CD4-positive, alpha-beta T cell (primary cell): ENCODE measurements at regions not wholly inside any gene's neighbourhood (a gene's known extent, or its start where the extent isn't known, plus 50 kb on each side); places are given as distances from the start of the nearest gene placed in this dataset.

Experiments used
- ATAC-seq: fragments of 200-7000 bp; cut with Tn5 transposase; one replicate; pipeline ENCODE4 v1.10.0; 2022; ENCODE audit warnings: mild to moderate bottlenecking; ENCODE audit not compliant: poor library complexity
- CTCF ChIA-PET: fragments of 350-600 bp; sonication (Branson Sonifier 250); formaldehyde crosslinking; loops from one replicate; lab custom pipeline; 2021; ENCODE audit warnings: antibody characterized with exemption, inconsistent platforms; lab: Charles Lee
- POLR2A ChIA-PET: fragments of 350-600 bp; sonication (Branson Sonifier 250); formaldehyde crosslinking; loops from one replicate; lab custom pipeline; 2021; ENCODE audit warnings: antibody characterized with exemption, inconsistent platforms; lab: Charles Lee
- DNase-seq, 14 experiments: peaks; one replicate each; pipeline ENCODE4 v3.0.0-alpha.2; 2013 to 2020; ENCODE audit warnings: mixed read lengths in 2 of 14
- H3K27ac ChIP-seq, 2 donors: one replicate each; pipeline versions ENCODE4 v1.5.1 to v1.7.0; 2013; ENCODE audit warnings: low read length in 2 of 2, low read depth in 1 of 2, mild to moderate bottlenecking in 1 of 2
- H3K27me3 ChIP-seq, 2 experiments: 1 replicate in 1 of 2; 2 replicates in 1 of 2; pipeline versions ENCODE4 v1.6.1 to v1.7.0; 2013; ENCODE audit warnings: low read length in 2 of 2, control low read depth in 1 of 2, mild to moderate bottlenecking in 1 of 2, moderate library complexity in 1 of 2; ENCODE audit not compliant: insufficient read depth in 2 of 2, control insufficient read depth in 1 of 2
- H3K36me3 ChIP-seq: one replicate; pipeline ENCODE4 v1.6.1; 2013; ENCODE audit warnings: low read length, control low read depth; ENCODE audit not compliant: insufficient read depth
- H3K4me1 ChIP-seq: one replicate; pipeline ENCODE4 v1.6.1; 2013; ENCODE audit warnings: low read length, control low read depth; ENCODE audit not compliant: insufficient read depth
- H3K4me3 ChIP-seq: one replicate; pipeline ENCODE4 v1.5.1; 2013; ENCODE audit warnings: mild to moderate bottlenecking, low read length, moderate library complexity
- H3K9me3 ChIP-seq, 2 experiments: 1 replicate in 1 of 2; 2 replicates in 1 of 2; pipeline versions ENCODE4 v1.6.1 to v1.7.0; 2013; ENCODE audit warnings: low read length in 2 of 2, mild to moderate bottlenecking in 2 of 2, control low read depth in 1 of 2, moderate library complexity in 1 of 2; ENCODE audit not compliant: control insufficient read depth in 1 of 2, insufficient read depth in 1 of 2
- H3K27ac Mint-ChIP-seq: one replicate; pipeline ENCODE4 v1.8.0; 2020; ENCODE audit warnings: mixed read lengths
- H3K27me3 Mint-ChIP-seq: one replicate; pipeline ENCODE4 v1.8.0; 2021; ENCODE audit warnings: mixed read lengths
- H3K36me3 Mint-ChIP-seq: one replicate; pipeline ENCODE4 v1.8.0; 2021; ENCODE audit warnings: low read depth, mixed read lengths
- H3K4me1 Mint-ChIP-seq: one replicate; pipeline ENCODE4 v1.8.0; 2021; ENCODE audit warnings: low read depth, mixed read lengths
- H3K4me3 Mint-ChIP-seq: one replicate; pipeline ENCODE4 v1.8.0; 2020; ENCODE audit warnings: mild to moderate bottlenecking, mixed read lengths
- H3K9me3 Mint-ChIP-seq: one replicate; pipeline ENCODE4 v1.8.0; 2020; ENCODE audit warnings: mixed read lengths
- CTCF ChIP-seq: fragments of 200-600 bp; IDR thresholded peaks from one replicate; pipeline ENCODE4 v1.8.0; 2022; ENCODE audit warnings: antibody characterized with exemption, mild to moderate bottlenecking
- intact Hi-C, 2 experiments: fragments of 100-400 bp; cut with DNase I in 1 of 2; cut with micrococcal nuclease in 1 of 2; formaldehyde crosslinking; loops; one replicate each; pipeline versions ENCODE4 v1.15.1 to v1.9.0; 2023 to 2025; cut with DNase I, micrococcal nuclease

- Histone ChIP-seq H3K27me3 (no peaks in the 10 kb centered on the region), H3K4me1 (no peaks in the 10 kb centered on the region), H3K36me3 (no peaks in the 10 kb centered on the region), H3K27ac (no peak overlapping the region), H3K9me3 (no peaks in the 10 kb centered on the region), H3K4me3 (no peak overlapping the region)
- H3K27me3 Mint-ChIP-seq, result no peaks in the 10 kb centered on the region
- intact Hi-C loops, result no loop called here
- no peak overlapping the region for H3K27ac Mint-ChIP-seq
- DNase-seq, result no peak
- ChIA-PET CTCF (no interaction called here), POLR2A (no interaction called here)
- TF ChIP-seq CTCF, result no peak
- no peak for ATAC-seq
- no peaks in the 10 kb centered on the region for H3K9me3 Mint-ChIP-seq
- H3K4me1 Mint-ChIP-seq, result no peaks in the 10 kb centered on the region
- H3K4me3 Mint-ChIP-seq, result no peak overlapping the region
- H3K36me3 Mint-ChIP-seq, result no peaks in the 10 kb centered on the region
Observed at GRCh38 chr7:93817004-93817403, 73.5 kb downstream of the TFPI2 start.

DNA sequence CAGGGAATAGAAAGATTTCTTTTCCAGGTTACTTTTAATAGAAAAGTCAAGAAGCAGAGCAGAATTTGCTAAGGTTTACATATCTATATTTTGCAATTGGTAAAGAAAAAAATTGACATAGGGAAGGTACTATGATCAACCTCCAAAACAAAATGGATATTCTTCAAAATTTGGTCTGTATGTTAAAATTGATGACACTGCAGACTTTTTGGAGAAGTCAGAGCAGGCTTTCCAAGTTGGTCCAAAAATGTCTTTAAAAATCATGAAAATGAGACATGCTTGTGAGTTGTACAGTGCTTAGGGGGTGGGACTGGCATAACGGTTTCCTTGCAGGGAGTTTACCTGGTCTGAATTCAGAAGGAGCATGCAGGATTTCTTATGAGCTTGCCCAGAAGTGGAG lies 77.0 kb downstream of the TFPI2 start:
- H3K4me3 ChIP-seq, result no peak overlapping the region
- H3K9me3 ChIP-seq, result no peaks in the 10 kb centered on the region
- no peak overlapping the region for H3K27ac ChIP-seq
- Mint-ChIP-seq H3K4me3 (no peak overlapping the region), H3K4me1 (no peaks in the 10 kb centered on the region), H3K27ac (no peak overlapping the region), H3K27me3 (no peaks in the 10 kb centered on the region), H3K9me3 (no peaks in the 10 kb centered on the region), H3K36me3 (no peaks in the 10 kb centered on the region)
- no peak for ATAC-seq
- ChIA-PET CTCF (no interaction called here), POLR2A (no interaction called here)
- intact Hi-C loops, result no loop called here
- no peaks in the 10 kb centered on the region for H3K4me1 ChIP-seq
- DNase-seq, result no peak
- TF ChIP-seq CTCF, result no peak
- H3K27me3 ChIP-seq, result no peaks in the 10 kb centered on the region
- H3K36me3 ChIP-seq, result no peaks in the 10 kb centered on the region

DNA sequence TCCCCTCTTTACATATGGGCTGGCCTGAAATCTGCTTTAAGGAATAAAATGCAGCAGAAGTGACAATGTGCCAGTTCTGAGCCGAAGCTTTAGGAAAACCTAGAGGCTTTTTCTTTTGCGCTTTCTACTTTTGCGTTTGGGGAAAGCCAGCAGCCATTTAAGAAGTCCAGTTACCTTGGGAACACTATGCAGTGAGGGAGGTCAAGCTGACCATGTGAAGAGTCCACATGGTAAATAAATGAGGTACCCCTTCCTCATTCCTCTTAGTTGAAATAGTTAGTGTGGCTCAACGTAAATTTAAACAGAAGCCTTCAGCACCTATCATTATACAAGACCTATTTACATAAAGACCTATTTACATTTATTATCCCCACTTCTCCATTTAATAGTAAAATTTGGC lies 78.5 kb downstream of the TFPI2 start:
- no peak for TF ChIP-seq CTCF
- Mint-ChIP-seq H3K36me3 (no peaks in the 10 kb centered on the region), H3K4me3 (no peak overlapping the region), H3K9me3 (no peaks in the 10 kb centered on the region), H3K4me1 (no peaks in the 10 kb centered on the region), H3K27ac (no peak overlapping the region), H3K27me3 (no peaks in the 10 kb centered on the region)
- H3K27me3 ChIP-seq, result no peaks in the 10 kb centered on the region
- H3K36me3 ChIP-seq, result no peaks in the 10 kb centered on the region
- H3K4me1 ChIP-seq, result no peaks in the 10 kb centered on the region
- ATAC-seq, result no peak
- no peak for DNase-seq
- H3K4me3 ChIP-seq, result no peak overlapping the region
- no peaks in the 10 kb centered on the region for H3K9me3 ChIP-seq
- intact Hi-C loops, result no loop called here
- POLR2A ChIA-PET, result no interaction called here
- CTCF ChIA-PET, result no interaction called here
- H3K27ac ChIP-seq, result no peak overlapping the region
